Fibroblast of the aortic adventitia (primary cell): ENCODE measurements at regions not wholly inside any gene's neighbourhood (a gene's known extent, or its start where the extent isn't known, plus 50 kb on each side); places are given as distances from the start of the nearest gene placed in this dataset.

ENCODE experiments used
- DNase-seq: peaks from one replicate; pipeline ENCODE4 v3.0.0-alpha.2; 2010; ENCODE audit warnings: low read depth
- H3K4me3 ChIP-seq: 2 replicates; pipeline ENCODE4 v1.5.1; 2011; ENCODE audit warnings: low read depth, mild to moderate bottlenecking, control low read depth, low read length, moderate library complexity
- TF ChIP-seq, protein P1 (sequence below): IDR thresholded peaks from 2 replicates; pipeline ENCODE4 v1.5.1; 2011; ENCODE audit warnings: mild to moderate bottlenecking, low read length, control low read depth, inconsistent platforms; ENCODE audit not compliant: insufficient read depth

DNA sequence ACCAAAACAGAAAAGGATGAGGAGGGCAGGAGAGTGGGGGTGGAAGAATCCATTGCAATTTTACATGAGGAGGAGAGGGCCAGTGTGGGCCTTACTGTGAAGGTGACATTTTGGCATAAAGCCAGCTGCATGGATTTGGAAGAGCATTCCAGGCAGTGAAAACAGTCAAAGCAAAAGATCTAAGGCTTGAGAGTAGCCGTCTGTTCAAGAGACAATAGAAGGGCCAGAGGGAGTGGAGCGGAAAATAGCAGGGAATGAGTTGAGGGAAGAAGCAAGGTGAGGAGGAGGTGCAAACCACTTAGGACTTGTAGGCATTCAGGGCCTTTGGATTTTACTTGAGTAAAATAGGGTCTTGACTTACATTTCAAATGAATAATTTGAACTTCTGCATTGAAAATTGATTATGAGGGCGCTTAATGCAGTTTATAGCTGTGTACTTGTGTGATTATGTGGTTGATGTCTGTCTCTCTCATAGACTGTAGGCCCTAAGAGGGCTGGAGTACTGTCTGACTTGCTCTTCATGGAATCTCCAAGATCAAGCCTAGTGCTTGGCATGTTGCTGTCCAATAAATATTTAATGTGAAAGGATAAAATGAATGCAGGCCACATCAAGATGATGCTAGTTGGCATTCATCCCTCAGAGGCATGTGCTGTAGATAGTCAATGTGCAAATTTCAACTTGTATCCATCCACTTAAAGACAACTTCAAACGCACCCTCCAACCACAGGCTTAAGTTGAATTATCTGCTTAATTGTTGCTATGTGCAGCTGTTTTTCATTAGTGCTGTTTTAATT is 772.1 kb upstream of the RBFOX1 start:
- TF ChIP-seq, protein P1, sequence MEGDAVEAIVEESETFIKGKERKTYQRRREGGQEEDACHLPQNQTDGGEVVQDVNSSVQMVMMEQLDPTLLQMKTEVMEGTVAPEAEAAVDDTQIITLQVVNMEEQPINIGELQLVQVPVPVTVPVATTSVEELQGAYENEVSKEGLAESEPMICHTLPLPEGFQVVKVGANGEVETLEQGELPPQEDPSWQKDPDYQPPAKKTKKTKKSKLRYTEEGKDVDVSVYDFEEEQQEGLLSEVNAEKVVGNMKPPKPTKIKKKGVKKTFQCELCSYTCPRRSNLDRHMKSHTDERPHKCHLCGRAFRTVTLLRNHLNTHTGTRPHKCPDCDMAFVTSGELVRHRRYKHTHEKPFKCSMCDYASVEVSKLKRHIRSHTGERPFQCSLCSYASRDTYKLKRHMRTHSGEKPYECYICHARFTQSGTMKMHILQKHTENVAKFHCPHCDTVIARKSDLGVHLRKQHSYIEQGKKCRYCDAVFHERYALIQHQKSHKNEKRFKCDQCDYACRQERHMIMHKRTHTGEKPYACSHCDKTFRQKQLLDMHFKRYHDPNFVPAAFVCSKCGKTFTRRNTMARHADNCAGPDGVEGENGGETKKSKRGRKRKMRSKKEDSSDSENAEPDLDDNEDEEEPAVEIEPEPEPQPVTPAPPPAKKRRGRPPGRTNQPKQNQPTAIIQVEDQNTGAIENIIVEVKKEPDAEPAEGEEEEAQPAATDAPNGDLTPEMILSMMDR, result no peak
- DNase-seq, result no peak
- no peak overlapping the region for H3K4me3 ChIP-seq

DNA sequence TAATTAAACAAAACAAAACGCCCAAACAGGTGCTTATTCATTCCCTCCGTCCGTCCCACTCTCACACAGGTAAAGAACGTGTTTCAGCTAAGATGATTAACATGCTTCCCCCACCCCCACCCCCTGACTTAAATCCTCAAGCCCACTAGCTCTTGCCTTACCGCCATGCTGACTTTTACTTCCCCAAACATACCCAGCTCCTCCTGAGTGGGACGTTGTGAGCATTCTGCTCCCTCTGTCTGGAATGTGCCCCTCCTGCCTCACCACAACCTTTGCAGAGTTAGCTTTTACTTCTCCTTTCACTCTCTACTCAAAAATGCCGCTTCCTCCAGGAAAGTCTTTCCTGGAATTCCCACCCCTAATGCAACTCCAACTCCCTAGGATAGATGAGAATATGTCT is 774.0 kb upstream of the RBFOX1 start:
- no peak overlapping the region for H3K4me3 ChIP-seq
- no peak for DNase-seq
- TF ChIP-seq, protein P1, result no peak

DNA sequence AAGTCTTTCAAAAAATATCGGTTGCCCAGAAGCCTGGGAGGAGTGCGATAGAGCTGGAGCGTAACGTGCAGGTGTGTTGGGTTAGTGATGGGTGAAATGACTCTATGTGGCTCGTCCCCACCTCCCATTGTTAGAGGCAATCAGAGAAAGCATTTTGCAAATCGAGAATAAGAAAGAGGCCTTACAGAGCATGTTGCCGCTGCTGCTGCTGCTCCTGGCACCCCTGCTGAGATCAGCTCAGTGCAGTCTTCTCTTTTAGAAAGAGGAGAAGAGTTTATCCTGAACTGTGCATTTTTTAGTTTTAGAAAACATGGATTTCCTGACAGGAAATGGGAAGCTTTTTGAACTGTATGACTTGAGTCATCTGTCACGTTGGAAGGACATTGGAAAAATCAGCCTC is 774.5 kb upstream of the RBFOX1 start:
- H3K4me3 ChIP-seq, result no peak overlapping the region
- no peak for DNase-seq
- TF ChIP-seq, protein P1, result no peak

DNA sequence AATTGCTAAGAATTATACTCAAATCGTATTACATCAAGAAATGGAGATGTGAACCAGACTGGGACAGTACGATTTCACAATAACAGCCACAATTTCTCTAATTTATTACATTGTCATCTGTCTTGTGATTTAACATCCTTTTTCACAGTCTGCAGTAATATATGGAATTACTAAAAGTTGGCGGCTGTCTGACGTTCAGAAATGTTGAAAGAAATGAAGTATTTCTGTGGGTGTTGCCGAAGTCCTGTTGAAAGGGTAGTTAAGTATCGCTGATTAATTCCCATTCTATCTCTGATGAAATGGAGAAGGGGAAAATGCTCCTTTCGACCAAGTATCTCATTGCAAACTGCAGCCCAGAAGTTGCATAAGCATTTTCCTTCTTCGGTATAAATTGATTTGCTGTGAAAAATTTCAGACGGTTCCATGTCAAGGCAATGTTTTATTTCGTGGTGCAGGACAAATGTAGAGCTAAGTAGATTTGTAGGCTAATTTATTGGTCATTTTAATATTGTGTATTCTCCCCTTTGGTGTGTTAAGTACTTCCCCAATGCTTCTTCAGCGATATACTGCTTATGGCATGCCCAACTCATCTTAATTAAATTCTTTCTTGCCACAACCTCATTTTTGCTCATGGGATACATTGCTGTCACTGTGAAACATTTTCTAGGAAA is 775.2 kb upstream of the RBFOX1 start:
- H3K4me3 ChIP-seq, result no peak overlapping the region
- DNase-seq, result no peak
- TF ChIP-seq, protein P1, result no peak

DNA sequence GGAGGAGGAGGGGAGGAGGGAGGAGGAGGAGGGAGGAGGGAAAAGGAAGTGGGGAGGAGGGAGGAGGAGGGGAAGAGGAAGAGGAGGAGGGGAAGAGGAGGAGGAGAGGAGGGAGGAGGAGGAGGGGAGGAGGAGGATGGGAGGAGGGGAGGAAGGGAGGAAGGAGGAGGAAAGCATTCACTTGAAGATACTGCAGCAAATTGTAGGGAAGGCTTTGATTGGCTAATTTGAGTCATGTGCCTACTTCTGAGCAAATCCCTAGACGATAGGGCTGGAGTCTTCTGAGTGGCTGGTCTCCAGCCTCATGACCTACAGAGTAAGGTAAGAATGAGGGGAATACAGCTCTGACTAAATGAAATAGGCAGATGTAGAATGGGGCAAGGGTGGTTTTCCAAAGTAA is 783.2 kb upstream of the RBFOX1 start:
- H3K4me3 ChIP-seq, result no peak overlapping the region
- TF ChIP-seq, protein P1, result no peak
- no peak for DNase-seq

DNA sequence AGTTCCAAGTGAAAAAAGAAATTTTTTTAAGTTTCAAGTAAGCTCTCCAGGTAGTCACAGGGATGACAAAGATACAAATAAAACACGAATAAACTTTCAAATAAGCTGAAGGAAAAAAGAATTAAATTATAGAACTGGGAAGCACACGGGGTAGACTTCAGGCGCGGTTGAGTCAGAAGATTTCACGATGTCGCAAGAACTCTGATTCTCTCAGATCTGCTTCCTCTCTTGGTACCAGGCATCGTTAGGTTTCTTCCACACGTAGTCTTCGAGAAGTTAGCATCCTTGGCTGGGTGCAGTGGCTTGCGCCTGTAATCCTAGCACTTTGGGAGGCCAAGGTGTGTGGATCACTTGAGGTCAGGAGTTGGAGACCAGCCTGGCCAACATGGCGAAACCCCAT is 784.1 kb upstream of the RBFOX1 start:
- H3K4me3 ChIP-seq, result no peak overlapping the region
- TF ChIP-seq, protein P1, result no peak
- DNase-seq, result no peak
